ENCODE measurements at regions not wholly inside any gene's neighbourhood (a gene's known extent, or its start where the extent isn't known, plus 50 kb on each side); places are given as distances from the start of the nearest gene placed in this dataset.
"Not testable (repeated sequence)": the region's sequence is repeated elsewhere in the genome, so short reads cannot be mapped to it uniquely, and the experiment has no call there.

DNA sequence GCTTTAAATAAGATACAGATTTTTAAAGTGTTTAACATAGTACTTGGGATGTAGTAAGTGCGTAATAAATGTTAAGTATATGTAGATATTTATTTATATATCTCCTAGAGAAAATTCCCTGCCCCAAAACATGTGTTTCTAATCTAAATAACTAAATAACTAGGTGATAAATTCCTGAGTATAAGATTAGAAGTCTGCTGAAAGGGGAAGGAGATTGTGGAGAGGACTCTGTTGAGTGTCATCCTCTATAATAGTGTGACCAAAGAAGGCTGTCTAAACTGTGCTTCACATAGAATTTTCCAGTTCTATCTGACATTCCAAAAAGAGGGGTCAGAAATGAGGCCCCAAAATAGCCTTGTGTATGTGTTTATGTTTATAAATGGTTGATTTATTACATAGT is 590.5 kb upstream of the ADAMTS5 start:
- no peak for DNase-seq

GRCh38 chr21:27555996-27556395 is 589.1 kb upstream of the ADAMTS5 start:
- DNase-seq: no peak

DNA sequence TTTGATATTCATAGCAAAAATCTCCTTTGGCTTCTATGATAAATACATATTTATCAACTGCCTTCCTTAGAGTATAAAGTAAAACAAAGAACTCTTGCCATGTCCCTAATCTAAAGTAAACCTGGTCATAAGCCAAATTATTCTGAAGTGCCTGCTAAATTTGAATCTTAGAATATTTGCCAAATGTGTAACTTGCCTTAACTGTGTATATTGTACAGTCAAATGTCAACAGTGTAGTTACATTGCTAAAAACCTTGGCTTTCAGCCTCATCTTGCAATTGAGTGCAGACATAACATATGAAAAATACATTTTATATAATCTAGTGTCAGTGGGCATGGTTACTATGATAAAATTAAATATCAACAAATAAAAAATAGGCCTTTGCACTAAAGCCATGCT is 583.4 kb upstream of the ADAMTS5 start:
- DNase-seq: no peak

DNA sequence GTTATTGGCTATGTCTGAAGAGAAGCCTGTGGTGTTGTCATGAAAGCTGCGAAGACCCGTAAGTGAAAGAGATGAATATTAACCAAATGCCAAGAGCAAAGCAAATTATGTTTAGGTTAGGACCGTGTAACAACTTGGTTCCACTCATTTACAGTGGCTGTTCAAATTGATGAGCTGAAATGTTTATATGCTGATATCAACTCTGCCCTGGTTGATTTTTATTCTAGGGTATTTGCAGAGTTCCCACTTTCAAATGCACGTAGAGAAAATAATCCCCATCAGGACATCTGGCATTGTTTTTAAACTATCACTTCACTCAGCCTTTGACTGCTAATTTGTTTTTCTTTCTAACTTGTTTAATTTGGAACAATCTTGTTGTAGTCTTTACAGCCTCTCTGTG is 581.6 kb upstream of the ADAMTS5 start:
- DNase-seq: no peak

DNA sequence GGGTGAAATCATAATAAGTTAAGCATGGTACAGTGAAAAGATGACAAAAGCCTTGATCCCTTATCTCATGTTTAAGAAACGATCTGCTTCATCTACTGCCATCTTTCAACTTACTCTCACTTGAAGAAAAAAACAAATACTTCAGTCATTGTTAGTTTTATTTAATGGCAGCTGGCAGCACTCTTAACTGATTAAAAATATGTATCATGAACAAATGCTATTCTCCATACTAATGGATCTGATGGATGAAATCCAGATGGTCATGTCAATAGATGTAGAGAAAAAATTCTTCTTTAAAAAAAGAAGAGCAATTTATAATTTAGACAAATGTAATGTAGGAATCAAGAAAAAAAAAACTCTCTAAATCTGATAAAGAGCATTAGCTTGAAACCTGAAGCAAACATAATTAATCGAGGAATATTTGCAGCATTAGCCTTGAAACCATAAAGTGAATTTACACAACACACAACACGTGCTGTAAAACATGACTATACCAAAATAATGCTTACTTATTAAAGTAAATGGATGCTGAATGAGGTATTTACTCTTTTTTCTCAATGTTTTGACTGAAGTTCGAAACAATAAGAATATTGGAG is 579.0 kb upstream of the ADAMTS5 start:
- DNase-seq: no peak

DNA sequence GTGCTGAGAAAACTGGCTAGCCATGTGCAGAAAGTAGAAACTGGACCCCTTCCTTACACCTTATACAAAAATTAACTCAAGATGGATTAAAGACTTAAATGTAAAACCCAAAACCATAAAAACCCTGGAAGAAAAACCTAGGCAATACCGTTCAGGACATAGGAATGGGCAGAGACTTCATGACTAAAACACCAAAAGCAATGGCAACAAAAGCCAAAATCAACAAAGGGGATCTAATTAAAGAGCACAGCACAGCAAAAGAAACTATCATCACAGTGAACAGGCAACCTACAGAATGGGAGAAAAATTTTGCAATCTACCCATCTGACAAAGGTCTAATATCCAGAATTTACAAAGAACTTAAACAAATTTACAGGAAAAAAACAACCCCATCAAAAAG is 575.2 kb upstream of the ADAMTS5 start:
- DNase-seq: not testable (repeated sequence)

DNA sequence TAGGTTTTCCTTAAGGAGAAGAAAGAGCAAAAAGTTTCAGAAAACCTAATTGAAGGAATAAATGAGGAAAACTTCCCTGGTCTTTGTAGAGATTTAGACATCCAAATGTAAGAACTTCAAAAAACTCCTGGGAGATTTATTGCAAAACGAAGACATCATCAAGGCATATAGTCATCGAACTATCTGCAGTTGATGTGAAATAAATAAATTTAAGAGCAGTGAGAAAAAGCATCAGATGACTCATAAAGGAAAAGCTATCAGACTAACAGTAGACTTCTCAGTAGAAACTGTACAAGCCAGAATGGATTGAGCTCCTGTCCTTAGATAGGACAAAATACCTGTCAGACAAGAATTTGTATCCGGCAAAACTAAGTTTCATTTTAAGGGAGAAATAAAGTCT is 569.4 kb upstream of the ADAMTS5 start:
- DNase-seq: no peak

DNA sequence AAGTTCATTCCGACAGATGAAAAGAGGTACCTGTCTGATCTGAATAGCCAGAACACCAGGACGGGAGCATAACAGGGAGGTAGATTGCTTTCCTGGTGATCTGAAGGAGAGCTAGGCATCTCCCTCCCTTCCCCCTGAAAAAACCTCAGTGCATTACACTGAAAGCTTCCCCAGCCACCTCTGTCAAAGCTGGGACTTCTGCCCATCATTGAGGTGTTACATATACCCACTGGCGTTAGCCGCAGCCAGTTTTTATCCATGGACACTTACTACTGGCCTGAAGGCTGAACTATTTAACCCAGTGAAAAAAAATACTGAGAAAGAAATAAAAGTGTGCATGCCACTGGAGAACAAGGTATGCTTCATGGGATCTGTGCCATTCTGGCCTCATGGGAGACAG is 568.3 kb upstream of the ADAMTS5 start:
- DNase-seq: no peak

DNA sequence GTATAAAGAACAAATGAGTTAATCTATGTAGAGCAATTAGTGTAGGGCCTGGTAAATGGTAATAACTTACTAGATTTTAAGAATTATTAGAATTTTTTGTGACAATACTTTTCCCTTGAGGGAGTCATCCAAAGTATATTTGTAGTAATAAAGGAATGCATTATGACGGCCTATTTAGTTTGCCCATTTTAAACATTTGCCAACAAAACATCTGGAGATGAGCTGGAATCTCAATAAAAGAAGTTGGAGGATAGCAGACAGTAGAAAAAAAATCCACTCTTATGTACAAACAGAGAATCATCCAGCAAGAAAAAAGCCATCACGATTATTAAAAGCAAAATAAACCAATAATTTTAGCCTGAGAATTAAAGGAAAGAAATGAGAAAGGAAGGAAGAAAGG is 567.3 kb upstream of the ADAMTS5 start:
- DNase-seq: no peak

DNA sequence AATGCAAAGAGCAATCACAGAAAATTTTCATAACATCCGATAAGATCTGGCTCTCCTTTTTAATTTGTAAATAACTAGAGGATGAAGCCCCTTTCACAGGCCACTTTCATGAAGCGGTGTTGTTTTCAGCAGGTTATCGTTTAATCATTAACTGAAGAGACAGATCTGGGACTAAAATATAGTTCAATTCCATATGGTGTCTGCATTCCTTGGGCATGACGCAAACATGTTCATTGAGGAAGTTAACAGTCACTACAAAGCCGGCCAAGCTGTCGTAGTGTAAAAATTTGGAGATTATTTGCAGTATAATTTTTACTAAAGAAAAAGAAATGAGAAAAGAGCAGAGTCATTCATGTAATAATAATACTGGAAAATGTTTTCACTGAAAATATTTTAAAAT is 565.2 kb upstream of the ADAMTS5 start:
- DNase-seq: no peak

- DNase-seq: no peak
These were observed 561.8 kb upstream of the ADAMTS5 start for GRCh38 chr21:27528697-27529096.

GRCh38 chr21:27526451-27526850 is 559.6 kb upstream of the ADAMTS5 start:
- DNase-seq: no peak

DNA sequence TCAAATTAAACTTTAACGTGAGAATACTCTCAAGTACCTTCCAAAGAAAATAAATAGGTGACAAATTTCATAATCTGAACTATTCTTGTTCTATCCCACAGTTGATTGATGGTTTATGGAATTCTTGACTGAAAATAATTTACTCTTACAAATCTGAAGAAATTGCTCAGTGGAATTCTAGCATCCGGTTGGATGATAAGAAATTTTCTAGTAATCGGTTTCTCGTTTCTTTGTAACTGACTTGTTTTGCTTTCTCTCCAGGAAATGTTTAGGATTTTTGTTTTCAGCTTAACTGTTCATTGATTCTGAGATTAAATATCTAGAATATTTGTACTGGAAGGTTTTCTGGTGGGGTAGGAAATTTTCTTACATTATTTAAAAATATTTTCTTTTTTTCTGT is 558.9 kb upstream of the ADAMTS5 start:
- DNase-seq: no peak

DNA sequence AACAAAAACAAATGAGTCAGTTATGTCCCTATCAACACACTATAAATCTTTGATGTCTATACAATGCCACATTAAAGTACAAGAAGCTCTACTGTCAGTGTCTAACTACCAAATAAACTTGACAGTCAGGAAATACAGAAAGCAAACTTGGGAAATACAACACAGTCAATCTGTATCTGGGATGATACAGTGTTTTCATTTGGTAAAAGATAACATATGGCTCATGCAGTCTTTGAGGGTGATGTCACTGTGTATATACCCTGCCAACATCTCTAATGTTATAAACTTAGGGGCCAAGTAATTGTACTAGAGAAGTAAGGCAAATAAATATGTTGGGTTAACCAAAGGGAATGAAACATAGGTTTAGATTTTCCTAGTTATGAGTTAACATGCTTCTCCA is 552.5 kb upstream of the ADAMTS5 start:
- DNase-seq: no peak

DNA sequence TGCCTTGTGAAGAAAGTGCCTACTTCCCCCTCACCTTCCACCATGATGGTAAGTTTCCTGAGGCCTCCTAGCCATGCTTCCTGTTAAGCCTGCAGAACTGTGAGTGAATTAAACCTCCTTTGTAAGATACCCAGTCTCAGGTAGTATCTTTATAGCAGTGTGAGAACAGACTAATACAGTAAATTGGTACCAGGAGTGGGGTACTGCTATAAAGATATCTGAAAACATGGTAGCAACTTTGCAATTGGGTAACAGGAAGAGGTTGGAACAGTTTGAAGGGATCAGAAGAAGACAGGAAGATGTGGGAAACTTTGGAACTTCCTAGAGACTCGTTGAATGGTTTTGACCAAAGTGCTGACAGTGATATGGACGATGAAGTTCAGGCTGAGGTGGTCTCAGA is 550.3 kb upstream of the ADAMTS5 start:
- not testable (repeated sequence) for DNase-seq

- no peak for DNase-seq
These were observed 548.8 kb upstream of the ADAMTS5 start for GRCh38 chr21:27515676-27516075.

GRCh38 chr21:27513825-27514224 is 546.9 kb upstream of the ADAMTS5 start:
- DNase-seq: no peak

DNA sequence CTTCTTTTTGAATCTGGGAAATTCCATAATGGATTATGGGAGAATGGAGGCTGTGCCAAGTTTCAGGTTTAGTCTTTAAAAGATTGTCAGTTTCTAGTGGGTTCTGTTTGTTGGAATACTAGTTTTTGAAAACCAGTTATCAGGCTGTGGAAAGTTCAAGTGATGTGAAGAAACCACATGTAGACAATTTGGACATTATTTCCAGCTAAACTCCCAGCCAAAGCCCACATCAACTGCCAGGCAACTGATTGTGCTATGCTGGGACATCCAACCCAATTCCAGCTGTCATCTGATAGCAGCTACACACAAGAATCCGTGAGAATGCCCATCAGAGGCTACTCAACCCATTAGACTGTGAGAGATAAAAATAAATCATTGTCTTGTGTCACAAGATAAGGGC is 546.1 kb upstream of the ADAMTS5 start:
- DNase-seq: no peak

- no peak for DNase-seq
These were observed 544.3 kb upstream of the ADAMTS5 start for GRCh38 chr21:27511233-27511632.

DNA sequence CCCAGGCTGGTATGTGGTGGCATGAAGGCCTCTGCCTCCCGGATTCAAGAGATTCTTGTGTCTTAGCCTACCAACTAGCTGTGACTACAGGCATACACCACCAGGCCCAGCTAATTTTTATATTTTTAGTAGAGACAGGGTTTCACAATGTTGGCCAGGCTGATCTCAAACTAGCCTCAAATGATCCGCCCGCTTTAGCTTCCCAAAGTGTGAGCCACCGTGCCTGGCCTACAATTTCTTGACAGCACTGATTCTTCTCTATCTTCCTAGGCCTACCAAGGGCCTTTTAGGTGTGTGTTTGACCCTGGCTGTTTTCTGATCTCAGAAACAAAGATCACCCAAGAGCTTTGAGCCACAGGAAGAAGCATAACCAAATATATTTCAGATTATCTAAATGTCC is 540.8 kb upstream of the ADAMTS5 start:
- DNase-seq: no peak

GRCh38 chr21:27505516-27505915 is 538.6 kb upstream of the ADAMTS5 start:
- no peak for DNase-seq

- no peak for DNase-seq
These were observed 535.9 kb upstream of the ADAMTS5 start for GRCh38 chr21:27502801-27503200.

DNA sequence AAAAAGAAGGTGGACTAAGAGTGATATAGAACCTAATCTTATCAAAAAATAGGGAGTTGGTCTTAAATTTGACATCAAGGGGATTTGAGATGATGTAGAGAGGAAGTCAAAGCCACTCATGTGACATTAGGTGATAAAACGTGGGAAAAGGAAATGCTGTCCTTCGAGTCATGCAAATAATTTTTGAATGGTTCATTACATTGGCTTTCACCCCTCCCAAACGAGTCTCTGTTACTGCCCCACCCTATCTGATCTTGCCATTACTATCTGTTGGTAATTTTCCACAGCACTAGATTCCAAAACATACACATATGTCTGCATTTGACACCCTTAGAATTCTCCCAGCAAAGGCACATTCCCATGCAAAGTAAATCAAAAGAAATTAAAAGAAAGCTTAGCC is 531.1 kb upstream of the ADAMTS5 start:
- no peak for DNase-seq

DNA sequence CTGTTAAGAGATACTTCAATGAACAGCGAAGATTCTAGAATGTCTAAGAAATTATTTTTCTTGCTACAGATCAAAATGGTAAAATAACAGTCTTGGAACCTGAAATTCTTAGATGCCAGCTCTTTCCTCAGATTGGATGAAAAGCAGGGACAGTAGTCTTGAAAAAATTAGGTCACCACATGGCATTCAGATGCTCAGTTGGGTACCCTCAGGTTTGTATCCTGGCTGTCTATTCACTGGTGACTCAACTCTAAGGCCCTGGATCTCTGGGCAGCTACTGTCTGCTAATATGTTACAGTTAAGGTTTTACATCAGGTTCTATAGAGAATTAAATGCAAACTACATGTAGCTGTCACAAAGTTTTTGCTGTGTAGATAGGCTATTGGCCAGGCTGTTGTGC is 528.9 kb upstream of the ADAMTS5 start:
- DNase-seq: no peak

DNA sequence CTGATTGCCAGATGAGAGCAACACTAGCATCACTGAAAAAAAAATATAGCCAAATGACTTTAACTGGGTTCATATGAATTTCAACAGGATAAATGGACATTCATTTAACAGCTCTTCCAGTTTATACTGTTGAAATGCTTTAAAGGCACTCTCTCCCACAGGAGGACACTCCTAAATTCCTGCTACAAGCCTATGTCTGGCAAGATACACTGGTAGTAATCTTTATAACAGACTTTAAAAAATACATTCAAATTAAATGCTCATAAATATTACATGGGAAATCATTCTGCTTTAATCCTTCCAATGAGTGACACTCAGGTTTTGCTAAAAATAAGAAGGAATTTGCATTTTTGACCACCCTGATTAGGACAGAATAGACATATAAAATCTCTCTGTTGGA is 526.7 kb upstream of the ADAMTS5 start:
- DNase-seq: no peak

Data from occipital lobe (tissue), 1 donor.